ENCODE measurements at regions not wholly inside any gene's neighbourhood (a gene's known extent, or its start where the extent isn't known, plus 50 kb on each side); places are given as distances from the start of the nearest gene placed in this dataset.

DNA sequence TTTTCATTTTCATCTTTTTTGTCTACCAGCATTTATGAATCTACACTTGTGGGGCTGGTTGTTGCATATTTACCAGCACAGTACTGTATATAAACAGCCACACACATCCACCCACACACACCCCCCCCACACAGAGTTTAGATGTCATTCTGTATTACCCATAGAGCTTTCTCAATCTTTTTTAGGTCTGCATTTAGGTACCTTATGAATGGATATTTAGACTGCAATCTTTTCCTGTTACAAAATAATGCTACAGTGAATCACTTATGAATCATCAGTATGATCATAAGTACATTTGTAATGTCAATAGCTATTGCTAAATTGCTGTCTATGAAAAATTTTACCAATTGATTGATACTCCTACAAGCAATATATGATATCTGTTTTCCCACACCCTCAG lies 67.3 kb upstream of the STK38L start:
- H3K4me1 ChIP-seq (ENCODE audit: control insufficient read depth in 1 of 2, low read depth in 2 of 2): peaks cover 15 to 52% of the 10 kb centered on the region in 2 donors
- no peak overlapping the region for H3K4me3 ChIP-seq
- peak overlapping the region in 1 of 2 donors; percentile 38 for H3K27ac ChIP-seq
- DNase-seq (ENCODE audit: low spot score) (no peak), ATAC-seq (ENCODE audit: insufficient number of reproducible peaks, low FRiP score, low read depth) (no peak)
- TF ChIP-seq, protein P1, sequence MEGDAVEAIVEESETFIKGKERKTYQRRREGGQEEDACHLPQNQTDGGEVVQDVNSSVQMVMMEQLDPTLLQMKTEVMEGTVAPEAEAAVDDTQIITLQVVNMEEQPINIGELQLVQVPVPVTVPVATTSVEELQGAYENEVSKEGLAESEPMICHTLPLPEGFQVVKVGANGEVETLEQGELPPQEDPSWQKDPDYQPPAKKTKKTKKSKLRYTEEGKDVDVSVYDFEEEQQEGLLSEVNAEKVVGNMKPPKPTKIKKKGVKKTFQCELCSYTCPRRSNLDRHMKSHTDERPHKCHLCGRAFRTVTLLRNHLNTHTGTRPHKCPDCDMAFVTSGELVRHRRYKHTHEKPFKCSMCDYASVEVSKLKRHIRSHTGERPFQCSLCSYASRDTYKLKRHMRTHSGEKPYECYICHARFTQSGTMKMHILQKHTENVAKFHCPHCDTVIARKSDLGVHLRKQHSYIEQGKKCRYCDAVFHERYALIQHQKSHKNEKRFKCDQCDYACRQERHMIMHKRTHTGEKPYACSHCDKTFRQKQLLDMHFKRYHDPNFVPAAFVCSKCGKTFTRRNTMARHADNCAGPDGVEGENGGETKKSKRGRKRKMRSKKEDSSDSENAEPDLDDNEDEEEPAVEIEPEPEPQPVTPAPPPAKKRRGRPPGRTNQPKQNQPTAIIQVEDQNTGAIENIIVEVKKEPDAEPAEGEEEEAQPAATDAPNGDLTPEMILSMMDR (IDR thresholded peaks at IDR 0.05): no peak
- no peaks in the 10 kb centered on the region for H3K27me3 ChIP-seq (replicated peaks; ENCODE audit: insufficient read depth)
- no peaks in the 10 kb centered on the region for H3K9me3 ChIP-seq
- no peaks in the 10 kb centered on the region for H3K36me3 ChIP-seq

DNA sequence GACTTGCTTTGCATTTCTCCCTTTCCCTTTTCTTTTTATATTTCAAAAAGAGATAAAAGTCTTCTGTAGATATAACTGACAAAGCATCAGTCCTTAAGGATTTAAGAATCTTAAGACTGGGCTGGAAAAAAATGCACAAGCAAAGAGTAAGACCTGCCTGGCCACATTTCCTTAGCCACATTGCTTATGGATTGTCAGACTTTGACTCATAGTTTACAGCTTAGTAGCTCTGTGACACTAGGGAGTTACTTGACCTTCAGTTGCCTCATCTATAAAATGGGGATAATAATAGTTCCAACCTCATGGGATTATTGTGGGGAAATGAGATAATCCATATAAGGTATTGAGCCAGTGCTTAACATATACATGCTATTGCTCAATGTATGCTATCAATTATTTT lies 66.4 kb upstream of the STK38L start:
- Histone ChIP-seq H3K27ac (peak overlapping the region; percentile 77 to 88), H3K4me1 (ENCODE audit: control insufficient read depth in 1 of 2, low read depth in 2 of 2) (peaks cover 15 to 52% of the 10 kb centered on the region in 2 donors), H3K36me3 (no peaks in the 10 kb centered on the region), H3K9me3 (no peaks in the 10 kb centered on the region), H3K27me3 (replicated peaks; ENCODE audit: insufficient read depth) (no peaks in the 10 kb centered on the region), H3K4me3 (no peak overlapping the region)
- DNase-seq (ENCODE audit: low spot score): no peak
- no peak for ATAC-seq (ENCODE audit: insufficient number of reproducible peaks, low FRiP score, low read depth)
- TF ChIP-seq, protein P1 (IDR thresholded peaks at IDR 0.05): no peak

DNA sequence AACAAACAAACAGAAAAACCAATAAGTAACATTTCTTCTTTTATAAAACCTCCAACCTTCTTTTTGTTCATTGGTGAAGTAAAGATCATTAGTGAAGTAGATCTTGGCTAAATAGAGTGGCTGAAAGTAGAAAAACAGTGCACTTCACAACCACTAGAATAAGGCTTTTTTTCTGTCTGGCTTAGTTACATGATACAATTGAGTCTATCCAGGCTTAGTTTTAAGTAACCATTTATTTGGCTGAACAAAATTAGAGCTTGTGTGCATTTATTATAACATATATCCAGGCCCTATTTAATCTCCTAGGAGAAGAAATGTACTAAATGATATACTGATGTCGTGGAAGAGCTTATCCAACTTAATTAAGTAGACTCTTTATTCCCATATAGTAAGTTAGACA lies 65.8 kb upstream of the STK38L start:
- TF ChIP-seq, protein P1 (IDR thresholded peaks at IDR 0.05): no peak
- no peak for DNase-seq (ENCODE audit: low spot score)
- Histone ChIP-seq H3K9me3 (no peaks in the 10 kb centered on the region), H3K36me3 (no peaks in the 10 kb centered on the region), H3K4me3 (no peak overlapping the region), H3K27me3 (replicated peaks; ENCODE audit: insufficient read depth) (no peaks in the 10 kb centered on the region), H3K27ac (peak overlapping the region; percentile 77 to 88), H3K4me1 (ENCODE audit: control insufficient read depth in 1 of 2, low read depth in 2 of 2) (peaks cover 15 to 52% of the 10 kb centered on the region in 2 donors)
- no peak for ATAC-seq (ENCODE audit: insufficient number of reproducible peaks, low FRiP score, low read depth)

DNA sequence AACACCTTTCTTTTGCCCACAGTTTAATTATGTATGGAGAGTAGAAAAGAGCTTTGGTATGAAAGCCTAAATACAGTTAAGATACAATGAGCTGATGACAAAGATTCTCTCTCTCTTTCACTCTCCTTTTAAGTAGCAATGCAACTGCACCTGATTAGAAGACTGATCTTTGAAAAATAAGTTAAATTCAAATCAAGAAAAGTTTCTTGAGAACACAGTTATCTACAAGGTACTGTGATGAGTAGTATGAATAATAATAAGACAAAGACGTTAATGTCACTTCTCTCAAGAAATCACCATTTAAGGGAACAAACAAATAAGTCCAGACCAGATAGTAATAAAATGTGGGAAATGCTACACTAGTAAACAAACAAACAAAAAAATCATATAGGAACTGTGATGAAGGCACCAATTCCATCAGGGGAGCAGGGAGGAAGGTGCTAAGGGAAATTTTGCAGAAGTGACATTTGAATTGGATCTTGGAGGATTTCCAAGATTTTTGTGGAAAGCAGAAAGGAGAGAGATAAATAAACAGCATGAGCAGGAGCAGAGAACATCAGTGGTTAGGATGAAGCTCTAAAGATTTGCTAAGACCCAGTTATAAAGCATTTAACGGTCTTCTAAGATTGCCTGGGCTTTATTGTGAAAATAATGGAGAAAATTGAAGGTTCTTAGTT lies 65.2 kb upstream of the STK38L start:
- Histone ChIP-seq H3K4me1 (ENCODE audit: control insufficient read depth in 1 of 2, low read depth in 2 of 2) (peaks cover 15 to 52% of the 10 kb centered on the region in 2 donors), H3K27me3 (replicated peaks; ENCODE audit: insufficient read depth) (no peaks in the 10 kb centered on the region), H3K27ac (peak overlapping the region; percentile 77 to 88), H3K9me3 (no peaks in the 10 kb centered on the region), H3K4me3 (peak overlapping the region; percentile 12), H3K36me3 (no peaks in the 10 kb centered on the region)
- ATAC-seq (ENCODE audit: insufficient number of reproducible peaks, low FRiP score, low read depth) (no peak), DNase-seq (ENCODE audit: low spot score) (no peak)
- TF ChIP-seq, protein P1 (IDR thresholded peaks at IDR 0.05): no peak

DNA sequence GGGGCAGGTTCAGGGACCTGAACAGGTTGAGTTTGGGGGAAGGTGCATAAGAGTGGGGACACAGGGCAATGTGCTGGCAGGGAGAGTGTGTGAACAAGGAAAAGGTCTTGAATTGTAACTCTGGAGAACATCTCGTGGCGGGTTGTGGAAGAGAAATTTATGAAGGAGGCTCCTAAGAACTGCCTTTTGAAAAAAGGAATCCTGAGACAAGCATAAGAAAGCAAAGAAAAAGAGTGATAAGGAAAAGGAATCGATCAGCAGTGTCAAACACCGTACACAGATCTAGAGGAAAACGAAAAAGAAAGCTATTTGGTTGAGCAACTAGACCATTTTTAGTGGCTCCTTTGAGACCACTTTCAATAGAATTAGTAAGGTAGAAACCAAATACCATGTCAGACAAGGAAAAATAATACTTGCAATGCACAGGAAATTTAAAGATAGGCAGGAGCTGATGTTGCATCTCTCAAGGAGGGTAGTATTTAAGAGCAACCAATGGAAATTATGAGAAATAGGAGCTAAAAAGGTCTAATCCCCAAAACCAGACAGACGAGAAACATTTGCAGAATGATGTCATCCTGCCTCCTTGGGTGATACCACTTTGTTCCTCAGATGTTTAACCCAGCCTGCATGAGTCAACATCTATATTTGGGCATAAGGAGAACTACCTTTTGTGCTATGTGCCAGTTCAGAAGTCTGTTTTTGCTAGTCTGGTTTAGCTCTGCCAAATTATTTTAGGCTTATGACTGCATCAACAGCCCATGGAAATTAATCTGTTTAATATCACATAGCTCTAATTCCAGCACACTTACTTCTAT lies 64.5 kb upstream of the STK38L start:
- Histone ChIP-seq H3K4me1 (ENCODE audit: control insufficient read depth in 1 of 2, low read depth in 2 of 2) (peaks cover 15 to 52% of the 10 kb centered on the region in 2 donors), H3K9me3 (no peaks in the 10 kb centered on the region), H3K36me3 (no peaks in the 10 kb centered on the region), H3K4me3 (peak overlapping the region; percentile 12), H3K27me3 (replicated peaks; ENCODE audit: insufficient read depth) (no peaks in the 10 kb centered on the region), H3K27ac (peak overlapping the region; percentile 77 to 88)
- ATAC-seq (ENCODE audit: insufficient number of reproducible peaks, low FRiP score, low read depth) (peak; percentile 93), DNase-seq (ENCODE audit: low spot score) (peak; percentile 25)
- TF ChIP-seq, protein P1 (IDR thresholded peaks at IDR 0.05): no peak

All from thoracic aorta (tissue), 2 donors.